ENCODE measurements at regions not wholly inside any gene's neighbourhood (a gene's known extent, or its start where the extent isn't known, plus 50 kb on each side); places are given as distances from the start of the nearest gene placed in this dataset.

GRCh38 chr20:11059659-11060058 is 385.9 kb upstream of the JAG1 start:
- H3K27ac ChIP-seq = no peak overlapping the region
- no peaks in the 10 kb centered on the region for H3K27me3 ChIP-seq
- intact Hi-C loops (cut with DNase I) = no loop called here
- H3K4me1 ChIP-seq = no peaks in the 10 kb centered on the region
- no peaks in the 10 kb centered on the region for H3K36me3 ChIP-seq
- H3K9me3 ChIP-seq = no peaks in the 10 kb centered on the region
- H3K4me3 ChIP-seq = no peak overlapping the region
- DNase-seq = no peak
- WGBS, 2 donors = 59 to 81% methylated on average over 2 of the region's 2 CpGs
- TF ChIP-seq CTCF (IDR thresholded peaks at IDR 0.05) = no peak
- TF ChIP-seq EP300 (IDR thresholded peaks at IDR 0.05) = no peak
- TF ChIP-seq POLR2A (IDR thresholded peaks at IDR 0.05) = no peak
- no peak for TF ChIP-seq POLR2AphosphoS5 (IDR thresholded peaks at IDR 0.05)

GRCh38 chr20:11060423-11061185 is 386.8 kb upstream of the JAG1 start:
- 49 to 57% methylated on average over 9 of the region's 9 CpGs for WGBS, 2 donors
- no peaks in the 10 kb centered on the region for H3K36me3 ChIP-seq
- H3K4me1 ChIP-seq = no peaks in the 10 kb centered on the region
- no peak overlapping the region for H3K4me3 ChIP-seq
- no peak for DNase-seq
- H3K27ac ChIP-seq = no peak overlapping the region
- TF ChIP-seq EP300 (IDR thresholded peaks at IDR 0.05) (no peak), POLR2AphosphoS5 (IDR thresholded peaks at IDR 0.05) (no peak), CTCF (IDR thresholded peaks at IDR 0.05) (no peak), POLR2A (IDR thresholded peaks at IDR 0.05) (no peak)
- intact Hi-C loops (cut with DNase I) = no loop called here
- H3K27me3 ChIP-seq = no peaks in the 10 kb centered on the region
- no peaks in the 10 kb centered on the region for H3K9me3 ChIP-seq

- H3K4me3 ChIP-seq = no peak overlapping the region
- no peak for TF ChIP-seq EP300 (IDR thresholded peaks at IDR 0.05)
- no peak for TF ChIP-seq POLR2AphosphoS5 (IDR thresholded peaks at IDR 0.05)
- no peak for TF ChIP-seq POLR2A (IDR thresholded peaks at IDR 0.05)
- no peak for TF ChIP-seq CTCF (IDR thresholded peaks at IDR 0.05)
- no peaks in the 10 kb centered on the region for H3K27me3 ChIP-seq
- H3K9me3 ChIP-seq = no peaks in the 10 kb centered on the region
- WGBS, 2 donors = 87 to 90% methylated on average over 3 of the region's 3 CpGs
- H3K27ac ChIP-seq = no peak overlapping the region
- intact Hi-C loops (cut with DNase I) = no loop called here
- H3K36me3 ChIP-seq = no peaks in the 10 kb centered on the region
- DNase-seq = no peak
- no peaks in the 10 kb centered on the region for H3K4me1 ChIP-seq
These were observed 389.6 kb upstream of the JAG1 start for GRCh38 chr20:11063444-11063843.

- Histone ChIP-seq H3K4me3 (no peak overlapping the region), H3K27me3 (no peaks in the 10 kb centered on the region), H3K9me3 (no peaks in the 10 kb centered on the region), H3K27ac (no peak overlapping the region), H3K4me1 (no peaks in the 10 kb centered on the region), H3K36me3 (no peaks in the 10 kb centered on the region)
- no peak for DNase-seq
- TF ChIP-seq POLR2AphosphoS5 (IDR thresholded peaks at IDR 0.05) (no peak), EP300 (IDR thresholded peaks at IDR 0.05) (no peak), CTCF (IDR thresholded peaks at IDR 0.05) (no peak), POLR2A (IDR thresholded peaks at IDR 0.05) (no peak)
- intact Hi-C loops (cut with DNase I) = no loop called here
- WGBS, 2 donors = 88 to 92% methylated on average over 2 of the region's 2 CpGs
These were observed 391.1 kb upstream of the JAG1 start for GRCh38 chr20:11064946-11065345.

- Histone ChIP-seq H3K9me3 (no peaks in the 10 kb centered on the region), H3K36me3 (no peaks in the 10 kb centered on the region), H3K27me3 (no peaks in the 10 kb centered on the region), H3K4me1 (no peaks in the 10 kb centered on the region), H3K4me3 (no peak overlapping the region), H3K27ac (no peak overlapping the region)
- TF ChIP-seq POLR2A (IDR thresholded peaks at IDR 0.05) = no peak
- TF ChIP-seq EP300 (IDR thresholded peaks at IDR 0.05) = no peak
- TF ChIP-seq CTCF (IDR thresholded peaks at IDR 0.05) = no peak
- no peak for TF ChIP-seq POLR2AphosphoS5 (IDR thresholded peaks at IDR 0.05)
- DNase-seq = no peak
- WGBS, 2 donors = 40 to 80% methylated on average over 1 of the region's 1 CpG
- intact Hi-C loops (cut with DNase I) = no loop called here
These were observed 393.6 kb upstream of the JAG1 start for GRCh38 chr20:11067359-11067758.

Data from sigmoid colon (tissue), 6 donors.